ENCODE measurements at regions not wholly inside any gene's neighbourhood (a gene's known extent, or its start where the extent isn't known, plus 50 kb on each side); places are given as distances from the start of the nearest gene placed in this dataset.
"Not testable (repeated sequence)": the region's sequence is repeated elsewhere in the genome, so short reads cannot be mapped to it uniquely, and the experiment has no call there.

GRCh38 chr19:30066781-30067759 is 125.0 kb downstream of the URI1 start:
- in situ Hi-C loops (cut with HindIII; ENCODE audit: low sequenced_read_pairs), result no loop called here

GRCh38 chr19:30067956-30068506 is 126.0 kb downstream of the URI1 start:
- DNase-seq (ENCODE audit: low spot score); in situ Hi-C loops (cut with HindIII; ENCODE audit: low sequenced_read_pairs): not testable (repeated sequence)

More at GRCh38 chr19:30066781-30067759, 125.0 kb downstream of the URI1 start:
- no peak for DNase-seq (ENCODE audit: low spot score)

- no peak for DNase-seq (ENCODE audit: low spot score)
- in situ Hi-C loops (cut with HindIII; ENCODE audit: low sequenced_read_pairs), result no loop called here
Observed at GRCh38 chr19:30068528-30069395, 126.7 kb downstream of the URI1 start.

- peak; percentile 6 for DNase-seq (ENCODE audit: low spot score)
- in situ Hi-C loops (cut with HindIII; ENCODE audit: low sequenced_read_pairs), result no loop called here
Observed at GRCh38 chr19:30069535-30070197, 127.6 kb downstream of the URI1 start.

GRCh38 chr19:30070198-30070967 is 128.3 kb downstream of the URI1 start:
- no peak for DNase-seq (ENCODE audit: low spot score)
- in situ Hi-C loops (cut with HindIII; ENCODE audit: low sequenced_read_pairs), result no loop called here

- in situ Hi-C loops (cut with HindIII; ENCODE audit: low sequenced_read_pairs), result no loop called here
- peak; percentile 86 for DNase-seq (ENCODE audit: low spot score)
Observed at GRCh38 chr19:30070968-30071632, 129.1 kb downstream of the URI1 start.

- in situ Hi-C loops (cut with HindIII; ENCODE audit: low sequenced_read_pairs), result no loop called here
- DNase-seq (ENCODE audit: low spot score), result peak; percentile 15
Observed at GRCh38 chr19:30071871-30072270, 129.8 kb downstream of the URI1 start.

- peak; percentile 7 for DNase-seq (ENCODE audit: low spot score)
- in situ Hi-C loops (cut with HindIII; ENCODE audit: low sequenced_read_pairs), result no loop called here
Observed at GRCh38 chr19:30073152-30074000, 131.3 kb downstream of the URI1 start.

GRCh38 chr19:30074096-30074495 is 132.1 kb downstream of the URI1 start:
- DNase-seq (ENCODE audit: low spot score), result no peak
- in situ Hi-C loops (cut with HindIII; ENCODE audit: low sequenced_read_pairs), result no loop called here

- DNase-seq (ENCODE audit: low spot score), result peak; percentile 40
- in situ Hi-C loops (cut with HindIII; ENCODE audit: low sequenced_read_pairs), result no loop called here
Observed at GRCh38 chr19:30074741-30075715, 133.0 kb downstream of the URI1 start.

- in situ Hi-C loops (cut with HindIII; ENCODE audit: low sequenced_read_pairs), result no loop called here
- DNase-seq (ENCODE audit: low spot score), result no peak
Observed at GRCh38 chr19:30076101-30076551, 134.1 kb downstream of the URI1 start.

- no peak for DNase-seq (ENCODE audit: low spot score)
- in situ Hi-C loops (cut with HindIII; ENCODE audit: low sequenced_read_pairs), result no loop called here
Observed at GRCh38 chr19:30076751-30077670, 135.0 kb downstream of the URI1 start.

GRCh38 chr19:30077851-30078355 is 135.9 kb downstream of the URI1 start:
- DNase-seq (ENCODE audit: low spot score), result no peak
- in situ Hi-C loops (cut with HindIII; ENCODE audit: low sequenced_read_pairs), result no loop called here

- in situ Hi-C loops (cut with HindIII; ENCODE audit: low sequenced_read_pairs), result no loop called here
- DNase-seq (ENCODE audit: low spot score), result no peak
Observed at GRCh38 chr19:30078381-30078910, 136.4 kb downstream of the URI1 start.

Measured in G401 (cell line).